NK-92 (cell line): ENCODE measurements at regions not wholly inside any gene's neighbourhood (a gene's known extent, or its start where the extent isn't known, plus 50 kb on each side); places are given as distances from the start of the nearest gene placed in this dataset.

Experiments used
- DNase-seq: peaks from one replicate; lab custom pipeline; 2025; ENCODE audit not compliant: unreplicated experiment; lab: John Stamatoyannopoulos, UW

GRCh38 chr15:70158309-70159000, 60.7 kb upstream of the TLE3 start:
- DNase-seq: no peak

GRCh38 chr15:70156671-70157271, 59.1 kb upstream of the TLE3 start:
- DNase-seq: no peak

DNA sequence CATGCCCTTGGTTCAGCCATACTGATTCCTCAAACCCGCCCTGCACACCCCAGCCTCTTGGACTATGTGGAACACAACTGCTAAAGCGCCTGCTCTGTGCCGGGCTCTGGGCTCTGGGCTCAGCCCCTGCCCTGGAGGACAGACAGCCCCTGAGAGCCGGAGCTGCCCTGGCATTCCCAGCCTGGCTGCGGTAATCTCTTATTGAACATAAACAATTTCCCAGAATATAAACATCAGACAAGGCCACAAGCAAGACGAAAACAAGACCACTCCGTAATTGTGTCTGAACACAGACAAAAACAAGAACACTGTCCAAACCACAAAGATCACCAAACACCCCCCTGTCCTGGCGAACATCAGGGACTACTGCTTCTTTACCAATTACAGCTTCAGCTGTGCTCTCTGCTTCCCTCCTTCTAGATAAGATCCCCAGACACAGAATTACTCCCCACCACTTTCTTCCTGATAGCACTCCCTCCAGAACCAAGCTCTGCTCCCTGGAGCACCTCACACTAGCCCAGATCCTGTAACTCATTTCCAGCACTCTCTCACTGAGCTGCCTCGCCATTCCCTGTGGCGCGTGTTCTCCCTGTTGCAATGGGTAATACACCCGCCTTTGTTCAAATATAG, 57.1 kb upstream of the TLE3 start:
- no peak for DNase-seq

DNA sequence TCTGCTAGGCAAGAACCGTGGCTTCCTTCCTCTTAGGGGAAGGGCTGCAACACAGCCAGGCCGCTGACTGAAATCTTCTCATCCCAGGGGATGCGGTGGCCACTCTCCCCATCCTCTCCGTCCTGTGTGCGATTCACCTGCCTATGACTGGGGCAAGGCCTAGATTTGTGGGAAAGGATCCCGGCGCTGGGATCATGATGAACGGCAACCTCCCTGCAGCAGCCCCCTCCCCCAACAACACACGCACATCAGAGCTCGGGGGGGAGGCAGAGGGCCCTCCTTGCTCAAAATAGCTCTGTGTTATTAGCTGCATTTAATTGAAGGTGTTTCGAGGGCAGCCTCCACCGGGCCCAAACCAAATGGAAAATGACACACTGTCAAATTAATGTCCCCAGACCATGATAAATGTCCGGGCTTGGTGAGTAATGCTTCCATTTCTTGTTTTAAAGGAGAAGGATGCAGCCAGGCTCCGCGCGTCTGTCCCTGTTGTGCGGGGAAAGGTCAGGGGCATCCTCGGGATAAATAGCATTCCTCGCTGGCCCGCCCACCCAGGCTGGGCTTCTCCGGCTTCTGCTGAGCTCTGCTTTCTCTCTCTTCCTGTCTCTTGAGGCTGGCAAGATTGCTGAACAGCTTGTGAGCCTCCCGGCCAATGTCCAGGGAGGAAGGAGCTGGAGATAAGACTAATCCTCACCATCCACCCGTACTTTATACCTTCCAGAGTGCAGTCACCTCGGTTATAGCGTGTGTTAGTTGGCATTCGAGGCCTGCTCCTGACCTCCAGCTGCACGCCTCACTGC, 56.4 kb upstream of the TLE3 start:
- DNase-seq: no peak

DNA sequence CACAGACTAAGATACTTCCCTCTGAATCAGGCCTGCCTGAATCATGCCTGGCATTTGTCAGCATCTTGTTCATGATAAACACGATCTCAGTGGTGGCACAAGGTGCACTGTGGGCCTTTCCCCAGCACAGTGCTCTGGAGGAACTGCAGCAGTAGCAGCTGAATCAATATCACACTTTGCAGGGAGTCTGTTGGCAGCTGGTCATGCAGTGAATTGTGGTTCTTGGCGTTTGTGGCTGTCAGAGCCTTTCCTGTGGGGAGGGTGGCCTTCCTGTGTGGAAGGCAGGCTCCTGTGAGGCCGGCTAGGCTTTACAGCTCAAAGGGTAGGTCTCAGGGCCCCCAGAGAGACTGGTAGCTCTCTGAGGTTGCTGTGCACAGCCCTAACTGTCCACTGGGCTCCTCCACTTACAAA, 54.4 kb upstream of the TLE3 start:
- peak; percentile 23 for DNase-seq

DNA sequence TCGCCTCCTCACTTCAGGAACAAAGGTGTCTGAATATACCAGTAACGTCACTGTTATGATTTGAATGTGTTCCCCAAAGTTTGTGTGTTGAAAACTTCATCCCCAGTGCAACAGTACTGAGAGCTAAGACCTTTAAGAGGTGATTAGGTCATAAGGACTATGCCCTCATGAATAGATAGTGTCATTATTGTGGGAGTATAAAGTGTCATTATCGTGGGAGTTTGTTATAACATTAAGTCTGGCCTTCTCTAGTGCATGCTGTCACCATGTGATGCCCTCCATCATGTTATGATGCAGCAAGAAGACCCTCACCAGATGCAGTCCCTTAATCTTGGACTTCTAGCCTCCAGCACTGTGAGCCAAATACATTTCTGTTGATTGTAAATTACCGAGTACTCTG, 53.7 kb upstream of the TLE3 start:
- DNase-seq: no peak

DNA sequence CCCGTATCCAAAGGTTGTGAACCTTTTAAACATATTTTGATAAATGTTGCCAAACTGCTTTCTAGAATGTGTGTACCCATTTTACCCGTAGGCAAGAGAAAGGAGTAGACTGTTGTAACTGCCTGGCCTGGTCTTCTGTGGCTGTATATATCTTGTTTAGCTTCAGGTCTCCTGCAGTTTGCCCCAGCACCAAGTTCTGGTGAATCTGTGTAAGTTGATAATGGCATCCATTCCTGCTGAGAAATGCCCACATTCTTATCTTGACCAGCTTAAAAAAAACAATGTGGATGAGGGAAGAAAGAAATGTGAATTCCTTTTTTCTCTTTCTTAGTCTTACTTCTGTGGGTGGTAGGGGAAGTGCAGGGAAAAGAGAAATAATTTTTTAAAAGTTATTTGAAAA, 53.3 kb upstream of the TLE3 start:
- DNase-seq: no peak

- DNase-seq: no peak
Measured at GRCh38 chr15:70150405-70150747, 52.7 kb upstream of the TLE3 start.

GRCh38 chr15:70149667-70150404, 52.1 kb upstream of the TLE3 start:
- DNase-seq: no peak

DNA sequence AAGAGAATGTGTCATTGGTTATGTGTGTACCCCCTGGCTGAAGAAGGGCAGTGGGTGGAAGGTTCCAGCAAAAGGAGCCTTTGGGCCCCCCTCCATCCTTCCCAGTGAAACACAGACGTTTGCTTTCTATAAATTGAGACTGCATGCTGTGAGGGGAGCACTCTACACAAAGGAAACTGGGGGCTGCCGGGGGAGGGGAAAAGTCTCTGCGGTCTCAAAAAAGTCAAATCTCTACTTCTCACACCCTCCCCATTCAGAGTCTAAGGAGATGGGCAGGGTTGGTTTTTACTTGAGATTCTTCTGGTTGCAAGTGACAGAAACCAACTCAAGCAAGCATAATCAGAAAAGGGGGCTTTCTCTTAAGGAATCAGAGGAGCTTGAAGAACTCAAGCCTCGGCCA, 50.1 kb upstream of the TLE3 start:
- no peak for DNase-seq
